Testis (tissue), 2 donors: ENCODE measurements at regions not wholly inside any gene's neighbourhood (a gene's known extent, or its start where the extent isn't known, plus 50 kb on each side); places are given as distances from the start of the nearest gene placed in this dataset.

Experiments used
- DNase-seq: peaks from one replicate; pipeline ENCODE4 v3.0.0-alpha.2; 2019
- H3K27ac ChIP-seq, 2 donors: fragments of 200-600 bp; sonication (generic); one replicate each; pipeline ENCODE4 v1.5.1; 2019
- H3K27me3 ChIP-seq: fragments of 200-600 bp; sonication (generic); one replicate; pipeline ENCODE4 v1.5.1; 2019
- H3K36me3 ChIP-seq: fragments of 200-600 bp; sonication (generic); one replicate; pipeline ENCODE4 v1.5.1; 2017; ENCODE audit warnings: low read depth; ENCODE audit errors: missing control alignments
- H3K4me1 ChIP-seq: fragments of 200-600 bp; sonication (generic); one replicate; pipeline ENCODE4 v1.5.1; 2019
- H3K4me3 ChIP-seq, 2 donors: fragments of 200-600 bp; sonication (generic); one replicate each; pipeline ENCODE4 v1.5.1; 2017 to 2019
- H3K9me3 ChIP-seq: fragments of 200-600 bp; sonication (generic); one replicate; pipeline ENCODE4 v1.5.1; 2017
- POLR2A ChIP-seq: fragments of 450-650 bp; IDR thresholded peaks from one replicate; pipeline ENCODE4 v1.6.1; 2017; ENCODE audit warnings: antibody characterized with exemption, mild to moderate bottlenecking, moderate library complexity
- WGBS, 2 donors: methylation state at CpG; one replicate each; pipeline ENCODE4 v1.1.5; 2018; 5-methylcytosine and 5-hydroxymethylcytosine counted together
- intact Hi-C: fragments of 100-400 bp; cut with DNase I; formaldehyde crosslinking; loops from one replicate; pipeline ENCODE4 v1.15.1; 2023; ENCODE audit warnings: low total_unique reads
- TF ChIP-seq, protein P1 (sequence below), 3 experiments: fragments of 450-650 bp in 2 of 3; fragments of 200-600 bp in 1 of 3; sonication (generic) in 1 of 3; IDR thresholded peaks; one replicate each; pipeline ENCODE4 v1.5.1; 2016 to 2019; ENCODE audit warnings: antibody characterized with exemption in 3 of 3, mild to moderate bottlenecking in 2 of 3, moderate library complexity in 1 of 3

DNA sequence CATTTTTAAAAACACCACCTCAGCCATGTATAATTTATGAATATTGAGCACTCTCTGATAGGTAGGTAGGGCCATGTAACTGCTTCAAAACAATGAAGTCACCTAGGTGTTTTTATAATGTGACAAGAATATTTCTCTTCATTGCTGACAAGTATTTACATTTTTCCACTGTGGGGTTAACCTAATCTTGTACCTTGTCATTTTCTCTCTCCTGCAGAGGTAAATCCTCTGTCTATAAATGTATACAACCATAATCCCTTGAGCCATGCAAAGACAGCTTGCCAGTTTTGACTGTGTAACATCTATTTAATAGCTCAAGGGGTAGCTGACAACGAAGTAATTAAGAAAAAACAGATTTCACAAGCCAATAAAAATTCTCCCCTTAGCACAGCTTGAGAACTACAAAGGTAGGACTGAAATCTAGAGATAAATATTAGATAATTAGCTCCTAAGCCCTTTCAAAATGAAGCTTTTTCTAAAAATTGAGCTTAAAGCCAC lies 137.6 kb upstream of the POGK start:
- intact Hi-C loops: no loop called here
- DNase-seq: no peak
- Histone ChIP-seq H3K9me3 (no peaks in the 10 kb centered on the region), H3K4me3 (no peak overlapping the region), H3K27ac (no peak overlapping the region), H3K27me3 (no peaks in the 10 kb centered on the region), H3K36me3 (no peaks in the 10 kb centered on the region), H3K4me1 (no peaks in the 10 kb centered on the region)
- no peak for TF ChIP-seq POLR2A
- TF ChIP-seq, protein P1, sequence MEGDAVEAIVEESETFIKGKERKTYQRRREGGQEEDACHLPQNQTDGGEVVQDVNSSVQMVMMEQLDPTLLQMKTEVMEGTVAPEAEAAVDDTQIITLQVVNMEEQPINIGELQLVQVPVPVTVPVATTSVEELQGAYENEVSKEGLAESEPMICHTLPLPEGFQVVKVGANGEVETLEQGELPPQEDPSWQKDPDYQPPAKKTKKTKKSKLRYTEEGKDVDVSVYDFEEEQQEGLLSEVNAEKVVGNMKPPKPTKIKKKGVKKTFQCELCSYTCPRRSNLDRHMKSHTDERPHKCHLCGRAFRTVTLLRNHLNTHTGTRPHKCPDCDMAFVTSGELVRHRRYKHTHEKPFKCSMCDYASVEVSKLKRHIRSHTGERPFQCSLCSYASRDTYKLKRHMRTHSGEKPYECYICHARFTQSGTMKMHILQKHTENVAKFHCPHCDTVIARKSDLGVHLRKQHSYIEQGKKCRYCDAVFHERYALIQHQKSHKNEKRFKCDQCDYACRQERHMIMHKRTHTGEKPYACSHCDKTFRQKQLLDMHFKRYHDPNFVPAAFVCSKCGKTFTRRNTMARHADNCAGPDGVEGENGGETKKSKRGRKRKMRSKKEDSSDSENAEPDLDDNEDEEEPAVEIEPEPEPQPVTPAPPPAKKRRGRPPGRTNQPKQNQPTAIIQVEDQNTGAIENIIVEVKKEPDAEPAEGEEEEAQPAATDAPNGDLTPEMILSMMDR (IDR thresholded peaks at IDR 0.05): no peak
- WGBS, 2 donors: 65 to 67% methylated on average over 1 of the region's 1 CpG

DNA sequence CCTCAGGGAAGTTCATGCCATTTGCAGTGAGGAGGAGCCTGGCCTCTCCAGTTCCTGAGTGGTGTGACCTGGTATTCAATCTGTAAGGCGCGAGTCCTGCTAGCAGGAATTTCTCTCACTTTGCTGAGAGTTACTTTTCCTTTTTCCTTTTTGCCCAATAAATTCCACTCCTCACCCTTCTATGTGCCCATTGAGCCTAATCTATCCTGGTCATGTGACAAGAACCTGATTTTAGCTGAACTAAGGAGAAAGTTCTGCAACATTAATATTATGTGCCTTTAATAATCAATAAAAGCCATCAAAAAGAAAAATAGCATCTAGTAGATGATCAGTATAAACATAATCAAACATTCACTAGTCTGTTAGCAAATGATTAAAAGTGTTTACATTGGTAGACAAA lies 136.1 kb upstream of the POGK start:
- H3K4me3 ChIP-seq: no peak overlapping the region
- H3K36me3 ChIP-seq: no peaks in the 10 kb centered on the region
- no peaks in the 10 kb centered on the region for H3K9me3 ChIP-seq
- H3K27ac ChIP-seq: no peak overlapping the region
- 86 to 94% methylated on average over 2 of the region's 2 CpGs for WGBS, 2 donors
- no peak for DNase-seq
- intact Hi-C loops: no loop called here
- TF ChIP-seq, protein P1 (IDR thresholded peaks at IDR 0.05): no peak
- no peak for TF ChIP-seq POLR2A
- no peaks in the 10 kb centered on the region for H3K27me3 ChIP-seq
- no peaks in the 10 kb centered on the region for H3K4me1 ChIP-seq

DNA sequence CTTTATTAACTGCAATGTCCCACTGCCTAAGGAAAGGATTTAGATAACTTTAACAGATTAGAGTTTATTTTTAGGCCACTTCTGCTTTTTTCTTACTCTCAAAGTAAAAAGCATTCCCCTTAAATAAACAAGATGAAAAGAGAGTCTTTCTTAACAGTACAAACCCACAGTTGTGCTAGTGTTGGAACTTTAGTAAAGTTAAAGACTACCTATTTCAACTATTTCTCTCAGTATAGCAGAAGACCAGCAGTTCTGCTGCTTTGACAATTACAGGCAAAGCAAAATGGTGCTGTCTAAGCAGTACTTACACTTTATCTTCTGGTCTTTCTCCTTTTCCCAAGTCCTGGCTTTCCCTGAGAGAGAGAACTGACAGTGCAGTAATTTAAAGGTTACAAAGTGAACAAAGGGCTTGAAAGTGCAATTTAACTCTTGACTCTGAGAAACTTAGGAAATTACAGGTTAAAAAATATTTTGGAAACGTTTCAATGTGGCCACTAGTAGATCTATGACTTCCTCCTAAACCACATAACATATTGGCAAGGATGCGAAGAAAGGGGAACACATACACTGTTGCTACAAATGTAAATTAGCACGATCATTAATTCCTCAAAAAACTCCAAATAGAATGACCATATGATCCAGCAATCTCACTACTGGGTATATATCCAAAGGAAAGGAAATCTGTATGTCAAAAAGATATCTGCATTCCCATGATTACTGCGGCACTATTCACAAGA lies 135.4 kb upstream of the POGK start:
- Histone ChIP-seq H3K27me3 (no peaks in the 10 kb centered on the region), H3K4me1 (no peaks in the 10 kb centered on the region), H3K36me3 (no peaks in the 10 kb centered on the region), H3K27ac (no peak overlapping the region), H3K4me3 (no peak overlapping the region), H3K9me3 (no peaks in the 10 kb centered on the region)
- DNase-seq: no peak
- 68 to 75% methylated on average over 4 of the region's 4 CpGs for WGBS, 2 donors
- intact Hi-C loops: no loop called here
- TF ChIP-seq, protein P1 (IDR thresholded peaks at IDR 0.05): no peak
- no peak for TF ChIP-seq POLR2A

DNA sequence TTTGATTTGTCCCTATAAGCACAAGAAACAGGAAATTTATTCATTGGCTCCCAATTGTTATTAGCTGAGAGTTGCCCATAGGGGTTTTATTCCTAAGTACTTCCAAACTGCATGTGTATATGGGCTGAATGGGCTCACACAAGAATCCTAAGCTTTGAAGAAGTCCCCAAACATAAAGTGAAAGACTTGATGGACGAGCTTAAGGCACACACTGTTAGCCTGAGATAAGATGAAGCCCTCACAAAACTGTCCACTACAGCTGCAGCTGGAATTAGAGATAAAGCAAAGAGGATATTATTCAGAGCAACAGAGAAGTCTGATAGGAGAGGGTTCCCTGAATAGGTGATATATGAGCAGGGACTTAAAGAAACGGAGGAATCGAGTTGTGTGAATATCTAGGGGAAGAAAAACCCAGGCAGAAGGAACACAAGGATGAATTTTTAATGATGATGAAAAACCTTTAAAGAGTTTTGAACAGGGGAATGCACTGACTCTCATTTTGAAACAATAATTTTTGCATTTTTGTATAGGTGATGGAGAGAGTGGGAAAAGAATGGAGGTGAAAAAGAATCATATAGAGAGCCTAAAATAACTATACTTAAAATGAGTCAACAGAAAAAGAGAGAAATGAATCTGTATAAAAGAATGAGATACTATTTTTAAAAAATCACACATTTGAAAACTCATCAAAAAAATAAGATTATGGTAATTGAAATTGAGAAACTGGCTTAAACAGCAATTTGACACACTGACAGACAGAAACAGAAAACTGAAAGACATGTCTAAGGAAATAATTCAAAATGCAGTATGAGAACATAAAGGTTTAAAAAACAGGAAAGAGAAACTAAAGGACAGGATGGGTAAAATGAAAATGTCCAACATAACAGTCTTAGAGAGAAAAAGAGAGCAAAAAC lies 133.6 kb upstream of the POGK start:
- no peak overlapping the region for H3K27ac ChIP-seq
- no peak overlapping the region for H3K4me3 ChIP-seq
- WGBS, 2 donors: 25 to 27% methylated on average over 3 of the region's 3 CpGs
- no peaks in the 10 kb centered on the region for H3K9me3 ChIP-seq
- no peak for DNase-seq
- no peaks in the 10 kb centered on the region for H3K27me3 ChIP-seq
- no peaks in the 10 kb centered on the region for H3K4me1 ChIP-seq
- H3K36me3 ChIP-seq: no peaks in the 10 kb centered on the region
- intact Hi-C loops: no loop called here
- TF ChIP-seq POLR2A: no peak
- TF ChIP-seq, protein P1 (IDR thresholded peaks at IDR 0.05): no peak
